ENCODE measurements at regions not wholly inside any gene's neighbourhood (a gene's known extent, or its start where the extent isn't known, plus 50 kb on each side); places are given as distances from the start of the nearest gene placed in this dataset.

- Histone ChIP-seq H3K4me2 (ENCODE audit: low read depth, low read length, poor library complexity, severe bottlenecking) (no peak overlapping the region), H3K9me2 (replicated peaks; ENCODE audit: insufficient read depth, low read length) (no peaks in the 10 kb centered on the region), H4K20me1 (ENCODE audit: low read depth, low read length) (no peaks in the 10 kb centered on the region), H3K4me3 (ENCODE audit: insufficient read depth, low read length, poor library complexity, severe bottlenecking) (no peak overlapping the region), H3K27ac (ENCODE audit: low read depth, low read length) (no peak overlapping the region), H3K9me3 (ENCODE audit: insufficient read depth, low read length) (no peaks in the 10 kb centered on the region), H2AFZ (ENCODE audit: low read depth, low read length, severe bottlenecking) (no peak overlapping the region), H3F3A (ENCODE audit: insufficient read depth) (no peaks in the 10 kb centered on the region), H3K79me2 (ENCODE audit: insufficient read depth, low read length) (no peaks in the 10 kb centered on the region), H3K36me3 (ENCODE audit: low read length) (no peaks in the 10 kb centered on the region), H3K27me3 (ENCODE audit: low read length) (no peaks in the 10 kb centered on the region), H3K9ac (ENCODE audit: low read length) (no peak overlapping the region)
- TF ChIP-seq CTCF (IDR thresholded peaks at IDR 0.05; ENCODE audit: insufficient read depth, low read length, poor library complexity, severe bottlenecking) (no peak), EZH2phosphoT487 (conservative IDR thresholded peaks at IDR 0.05; ENCODE audit: low read length) (no peak)
Measured at GRCh38 chr2:66105066-66105753, 329.7 kb upstream of the MEIS1 start.

- H4K20me1 ChIP-seq (ENCODE audit: low read depth, low read length) = no peaks in the 10 kb centered on the region
- no peaks in the 10 kb centered on the region for H3K9me2 ChIP-seq (replicated peaks; ENCODE audit: insufficient read depth, low read length)
- no peaks in the 10 kb centered on the region for H3K9me3 ChIP-seq (ENCODE audit: insufficient read depth, low read length)
- no peak overlapping the region for H2AFZ ChIP-seq (ENCODE audit: low read depth, low read length, severe bottlenecking)
- no peak overlapping the region for H3K4me3 ChIP-seq (ENCODE audit: insufficient read depth, low read length, poor library complexity, severe bottlenecking)
- H3K79me2 ChIP-seq (ENCODE audit: insufficient read depth, low read length) = no peaks in the 10 kb centered on the region
- TF ChIP-seq EZH2phosphoT487 (conservative IDR thresholded peaks at IDR 0.05; ENCODE audit: low read length) = no peak
- TF ChIP-seq CTCF (IDR thresholded peaks at IDR 0.05; ENCODE audit: insufficient read depth, low read length, poor library complexity, severe bottlenecking) = no peak
- no peaks in the 10 kb centered on the region for H3K36me3 ChIP-seq (ENCODE audit: low read length)
- no peaks in the 10 kb centered on the region for H3F3A ChIP-seq (ENCODE audit: insufficient read depth)
- H3K27me3 ChIP-seq (ENCODE audit: low read length) = no peaks in the 10 kb centered on the region
- no peak overlapping the region for H3K9ac ChIP-seq (ENCODE audit: low read length)
- no peak overlapping the region for H3K4me2 ChIP-seq (ENCODE audit: low read depth, low read length, poor library complexity, severe bottlenecking)
- H3K27ac ChIP-seq (ENCODE audit: low read depth, low read length) = no peak overlapping the region
Measured at GRCh38 chr2:66103581-66103980, 331.3 kb upstream of the MEIS1 start.

- no peak overlapping the region for H3K27ac ChIP-seq (ENCODE audit: low read depth, low read length)
- H2AFZ ChIP-seq (ENCODE audit: low read depth, low read length, severe bottlenecking) = no peak overlapping the region
- H3K9me3 ChIP-seq (ENCODE audit: insufficient read depth, low read length) = no peaks in the 10 kb centered on the region
- no peaks in the 10 kb centered on the region for H3K36me3 ChIP-seq (ENCODE audit: low read length)
- no peak overlapping the region for H3K4me3 ChIP-seq (ENCODE audit: insufficient read depth, low read length, poor library complexity, severe bottlenecking)
- no peak overlapping the region for H3K4me2 ChIP-seq (ENCODE audit: low read depth, low read length, poor library complexity, severe bottlenecking)
- no peaks in the 10 kb centered on the region for H3F3A ChIP-seq (ENCODE audit: insufficient read depth)
- H4K20me1 ChIP-seq (ENCODE audit: low read depth, low read length) = no peaks in the 10 kb centered on the region
- no peaks in the 10 kb centered on the region for H3K9me2 ChIP-seq (replicated peaks; ENCODE audit: insufficient read depth, low read length)
- no peak for TF ChIP-seq EZH2phosphoT487 (conservative IDR thresholded peaks at IDR 0.05; ENCODE audit: low read length)
- no peak for TF ChIP-seq CTCF (IDR thresholded peaks at IDR 0.05; ENCODE audit: insufficient read depth, low read length, poor library complexity, severe bottlenecking)
- no peaks in the 10 kb centered on the region for H3K27me3 ChIP-seq (ENCODE audit: low read length)
- H3K79me2 ChIP-seq (ENCODE audit: insufficient read depth, low read length) = no peaks in the 10 kb centered on the region
- no peak overlapping the region for H3K9ac ChIP-seq (ENCODE audit: low read length)
Measured at GRCh38 chr2:66101206-66101605, 333.7 kb upstream of the MEIS1 start.
